WTC11 (cell line): ENCODE measurements at regions not wholly inside any gene's neighbourhood (a gene's known extent, or its start where the extent isn't known, plus 50 kb on each side); places are given as distances from the start of the nearest gene placed in this dataset.

ENCODE experiments used
- ATAC-seq: fragments of 200-7000 bp; cut with Tn5 transposase; 2 replicates; pipeline ENCODE4 v1.10.0; 2021; ENCODE audit warnings: mild to moderate bottlenecking, moderate library complexity
- CTCF ChIA-PET: fragments of 300-600 bp; sonication (Branson Sonifier 250); formaldehyde crosslinking; loops from one replicate; lab custom pipeline; 2021; ENCODE audit warnings: antibody characterized with exemption; lab: Charles Lee
- POLR2A ChIA-PET: fragments of 350-600 bp; sonication (Branson Sonifier 250); formaldehyde crosslinking; loops from one replicate; lab custom pipeline; 2021; ENCODE audit warnings: antibody characterized with exemption; lab: Charles Lee
- DNase-seq: peaks from one replicate; pipeline ENCODE4 v3.0.0; 2021; ENCODE audit warnings: low spot score
- H3K27ac Mint-ChIP-seq: 2 replicates; pipeline ENCODE4 v1.8.0; 2021; ENCODE audit warnings: mixed read lengths
- H3K27me3 Mint-ChIP-seq: 2 replicates; pipeline ENCODE4 v1.8.0; 2021; ENCODE audit warnings: low read depth, mild to moderate bottlenecking, moderate library complexity, mixed read lengths
- H3K36me3 Mint-ChIP-seq: 2 replicates; pipeline ENCODE4 v1.8.0; 2021; ENCODE audit warnings: mixed read lengths
- H3K4me1 Mint-ChIP-seq: 2 replicates; pipeline ENCODE4 v1.8.0; 2022; ENCODE audit warnings: mixed read lengths
- H3K4me3 Mint-ChIP-seq: 2 replicates; pipeline ENCODE4 v1.8.0; 2021; ENCODE audit warnings: mild to moderate bottlenecking, moderate library complexity, mixed read lengths
- H3K9me3 Mint-ChIP-seq: 2 replicates; pipeline ENCODE4 v1.8.0; 2021; ENCODE audit warnings: mixed read lengths
- CBFB ChIP-seq: sonication (generic); formaldehyde crosslinking; IDR thresholded peaks from 2 replicates; pipeline ENCODE4 v1.8.1; 2022; ENCODE audit warnings: mild to moderate bottlenecking, low read depth, missing genetic modification reagents
- CDX4 ChIP-seq: fragments of 250-450 bp; sonication (Bioruptor Pico); IDR thresholded peaks from 2 replicates; pipeline ENCODE4 v1.9.0; 2021; ENCODE audit warnings: moderate library complexity, mild to moderate bottlenecking, inconsistent platforms, borderline replicate concordance
- E2F1 ChIP-seq: sonication (generic); formaldehyde crosslinking; IDR thresholded peaks from 2 replicates; pipeline ENCODE4 v1.8.0; 2022; ENCODE audit warnings: mild to moderate bottlenecking, missing genetic modification reagents
- E2F4 ChIP-seq: sonication (generic); formaldehyde crosslinking; IDR thresholded peaks from 2 replicates; pipeline ENCODE4 v1.8.1; 2022; ENCODE audit warnings: low read depth, mild to moderate bottlenecking, moderate library complexity, missing genetic modification reagents, borderline replicate concordance
- IRF1 ChIP-seq: sonication (generic); formaldehyde crosslinking; IDR thresholded peaks from 2 replicates; pipeline ENCODE4 v1.8.0; 2023; ENCODE audit warnings: missing genetic modification reagents
- JUN ChIP-seq: sonication (generic); formaldehyde crosslinking; IDR thresholded peaks from 2 replicates; pipeline ENCODE4 v1.8.0; 2023; ENCODE audit warnings: mild to moderate bottlenecking, missing genetic modification reagents
- MXD4 ChIP-seq: fragments of 250-450 bp; sonication (Bioruptor Pico); IDR thresholded peaks from 2 replicates; pipeline ENCODE4 v1.8.0; 2021; ENCODE audit warnings: mild to moderate bottlenecking, moderate library complexity, borderline replicate concordance
- PRDM15 ChIP-seq: sonication (generic); formaldehyde crosslinking; IDR thresholded peaks from 2 replicates; pipeline ENCODE4 v1.8.0; 2022; ENCODE audit warnings: missing genetic modification reagents
- RORB ChIP-seq: fragments of 250-450 bp; sonication (Bioruptor Pico); IDR thresholded peaks from 2 replicates; pipeline ENCODE4 v1.9.0; 2021; ENCODE audit warnings: mild to moderate bottlenecking
- ZNF263 ChIP-seq: sonication (generic); formaldehyde crosslinking; IDR thresholded peaks from 2 replicates; pipeline ENCODE4 v1.8.1; 2022; ENCODE audit warnings: low read depth, mild to moderate bottlenecking, moderate library complexity, missing genetic modification reagents
- ZNF281 ChIP-seq: sonication (generic); formaldehyde crosslinking; IDR thresholded peaks from 2 replicates; pipeline ENCODE4 v1.8.0; 2023; ENCODE audit warnings: mild to moderate bottlenecking, missing genetic modification reagents
- ZNF425 ChIP-seq: fragments of 250-450 bp; sonication (Bioruptor Pico); conservative IDR thresholded peaks from 2 replicates; pipeline ENCODE4 v1.9.0; 2021; ENCODE audit warnings: mild to moderate bottlenecking
- ZNF512 ChIP-seq: sonication (generic); formaldehyde crosslinking; IDR thresholded peaks from 2 replicates; pipeline ENCODE4 v1.8.1; 2022; ENCODE audit warnings: missing genetic modification reagents, borderline replicate concordance

- TF ChIP-seq JUN, result no peak
- TF ChIP-seq E2F4 (CRISPR knock-in tag), result no peak
- no peak for TF ChIP-seq ZNF425
- no peak for TF ChIP-seq ZNF512 (CRISPR knock-in tag)
- TF ChIP-seq MXD4 (CRISPR knock-in tag), result no peak
- TF ChIP-seq CBFB (CRISPR knock-in tag), result no peak
- no peak for TF ChIP-seq IRF1 (CRISPR knock-in tag)
- no peak for TF ChIP-seq RORB (CRISPR knock-in tag)
- TF ChIP-seq ZNF263, result no peak
- no peak for TF ChIP-seq PRDM15 (CRISPR knock-in tag)
- no peak for TF ChIP-seq E2F1 (CRISPR knock-in tag)
- TF ChIP-seq ZNF281 (CRISPR knock-in tag), result no peak
- TF ChIP-seq CDX4 (CRISPR knock-in tag), result no peak
- H3K27ac Mint-ChIP-seq, result no peak overlapping the region
- no peaks in the 10 kb centered on the region for H3K27me3 Mint-ChIP-seq
- ATAC-seq (no peak), DNase-seq (no peak)
- H3K36me3 Mint-ChIP-seq, result no peaks in the 10 kb centered on the region
- H3K4me3 Mint-ChIP-seq, result no peak overlapping the region
- no peaks in the 10 kb centered on the region for H3K9me3 Mint-ChIP-seq
- peaks cover 34% of the 10 kb centered on the region for H3K4me1 Mint-ChIP-seq
- ChIA-PET CTCF (interaction anchor here (1.4 kb wide), 1 partner anchor 75 kb away, joined by 5 read pairs; no protein-coding TSS in a partner anchor), POLR2A (no interaction called here)
Observed at GRCh38 chr7:26444555-26444954, 152.9 kb downstream of the SNX10 start.
